Nephron (organoid): ENCODE measurements at regions not wholly inside any gene's neighbourhood (a gene's known extent, or its start where the extent isn't known, plus 50 kb on each side); places are given as distances from the start of the nearest gene placed in this dataset.

Experiments
- H3K27ac Mint-ChIP-seq, 3 experiments: 2 replicates each; pipeline ENCODE4 v1.8.0; 2020; ENCODE audit warnings: mixed read lengths in 3 of 3, mild to moderate bottlenecking in 2 of 3, moderate library complexity in 1 of 3
- H3K27me3 Mint-ChIP-seq: 2 replicates; pipeline ENCODE4 v1.8.0; 2021; ENCODE audit warnings: low read depth, mild to moderate bottlenecking, moderate library complexity, mixed read lengths
- H3K36me3 Mint-ChIP-seq: 2 replicates; pipeline ENCODE4 v1.8.0; 2020; ENCODE audit warnings: low read depth, mixed read lengths
- H3K4me1 Mint-ChIP-seq: 2 replicates; pipeline ENCODE4 v1.8.0; 2020; ENCODE audit warnings: mixed read lengths
- H3K4me3 Mint-ChIP-seq, 3 experiments: 2 replicates each; pipeline ENCODE4 v1.8.0; 2020; ENCODE audit warnings: mild to moderate bottlenecking in 3 of 3, mixed read lengths in 3 of 3, moderate library complexity in 2 of 3
- H3K9me3 Mint-ChIP-seq: 2 replicates; pipeline ENCODE4 v1.8.0; 2020; ENCODE audit warnings: mixed read lengths
- CTCF ChIP-seq, 3 experiments: fragments of 200-600 bp; sonication (generic); IDR thresholded peaks; one replicate each; pipeline ENCODE4 v1.5.0; 2021; ENCODE audit warnings: antibody characterized with exemption in 3 of 3; ENCODE audit not compliant: unreplicated experiment in 3 of 3

- H3K27ac Mint-ChIP-seq, result no peak overlapping the region
- no peaks in the 10 kb centered on the region for H3K9me3 Mint-ChIP-seq
- H3K36me3 Mint-ChIP-seq, result no peaks in the 10 kb centered on the region
- H3K4me3 Mint-ChIP-seq, result no peak overlapping the region
- H3K4me1 Mint-ChIP-seq, result no peaks in the 10 kb centered on the region
- TF ChIP-seq CTCF (IDR thresholded peaks at IDR 0.05; ENCODE audit: unreplicated experiment in 3 of 3), result no peak
- H3K27me3 Mint-ChIP-seq, result peaks cover 36% of the 10 kb centered on the region
Measured at GRCh38 chr5:2410451-2410850, 341.0 kb downstream of the IRX2 start.

- Mint-ChIP-seq H3K9me3 (peaks cover 5% of the 10 kb centered on the region), H3K4me1 (no peaks in the 10 kb centered on the region), H3K27ac (no peak overlapping the region), H3K27me3 (peaks cover 5% of the 10 kb centered on the region), H3K36me3 (no peaks in the 10 kb centered on the region), H3K4me3 (no peak overlapping the region)
- no peak for TF ChIP-seq CTCF (IDR thresholded peaks at IDR 0.05; ENCODE audit: unreplicated experiment in 3 of 3)
Measured at GRCh38 chr5:2403296-2403695, 348.2 kb downstream of the IRX2 start.

DNA sequence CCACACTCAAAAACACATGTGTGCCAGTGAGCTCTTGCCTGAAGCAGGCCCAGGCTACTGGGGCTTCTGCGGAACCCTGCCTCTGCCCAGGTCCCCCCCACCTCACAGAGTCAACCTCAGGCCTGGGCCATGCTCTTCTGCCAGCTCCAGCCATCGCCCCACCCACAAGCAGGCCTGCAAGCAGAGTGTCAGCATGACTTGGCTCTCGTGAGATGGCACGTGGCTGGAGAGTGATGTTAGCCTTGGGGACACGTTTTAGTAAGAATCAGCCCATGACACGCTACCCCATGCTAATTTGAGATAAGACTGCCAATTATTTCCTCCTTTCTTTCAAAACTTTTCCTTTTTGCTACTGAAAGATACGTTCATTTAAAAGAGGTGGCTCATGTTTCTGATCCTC, 351.7 kb downstream of the IRX2 start:
- no peak overlapping the region for H3K27ac Mint-ChIP-seq
- TF ChIP-seq CTCF (IDR thresholded peaks at IDR 0.05; ENCODE audit: unreplicated experiment in 3 of 3), result no peak
- H3K4me1 Mint-ChIP-seq, result no peaks in the 10 kb centered on the region
- no peaks in the 10 kb centered on the region for H3K36me3 Mint-ChIP-seq
- H3K27me3 Mint-ChIP-seq, result peaks cover 9% of the 10 kb centered on the region
- no peak overlapping the region for H3K4me3 Mint-ChIP-seq
- peaks cover 5% of the 10 kb centered on the region for H3K9me3 Mint-ChIP-seq

DNA sequence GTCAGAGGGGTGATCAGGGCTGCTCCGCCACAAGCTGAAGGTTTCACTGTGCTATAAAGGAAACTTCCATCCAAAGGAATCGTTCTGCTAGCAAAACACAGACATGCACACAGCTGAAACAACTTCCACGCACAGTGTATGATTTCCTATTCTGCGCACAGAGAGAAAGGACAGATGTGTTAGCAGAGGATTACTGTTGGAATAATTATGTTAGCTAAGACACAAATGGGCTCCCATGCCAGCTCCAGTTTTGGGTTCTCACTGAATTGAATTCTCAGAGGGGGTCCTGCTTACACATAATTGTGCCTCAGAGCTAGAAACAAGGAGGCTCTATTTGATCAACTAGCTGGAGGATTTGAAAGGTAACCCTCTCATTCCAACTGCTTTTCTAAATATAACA, 352.4 kb downstream of the IRX2 start:
- TF ChIP-seq CTCF (IDR thresholded peaks at IDR 0.05; ENCODE audit: unreplicated experiment in 3 of 3), result no peak
- no peak overlapping the region for H3K27ac Mint-ChIP-seq
- H3K4me1 Mint-ChIP-seq, result no peaks in the 10 kb centered on the region
- H3K27me3 Mint-ChIP-seq, result peaks cover 13% of the 10 kb centered on the region
- H3K36me3 Mint-ChIP-seq, result no peaks in the 10 kb centered on the region
- H3K4me3 Mint-ChIP-seq, result no peak overlapping the region
- H3K9me3 Mint-ChIP-seq, result peaks cover 5% of the 10 kb centered on the region

DNA sequence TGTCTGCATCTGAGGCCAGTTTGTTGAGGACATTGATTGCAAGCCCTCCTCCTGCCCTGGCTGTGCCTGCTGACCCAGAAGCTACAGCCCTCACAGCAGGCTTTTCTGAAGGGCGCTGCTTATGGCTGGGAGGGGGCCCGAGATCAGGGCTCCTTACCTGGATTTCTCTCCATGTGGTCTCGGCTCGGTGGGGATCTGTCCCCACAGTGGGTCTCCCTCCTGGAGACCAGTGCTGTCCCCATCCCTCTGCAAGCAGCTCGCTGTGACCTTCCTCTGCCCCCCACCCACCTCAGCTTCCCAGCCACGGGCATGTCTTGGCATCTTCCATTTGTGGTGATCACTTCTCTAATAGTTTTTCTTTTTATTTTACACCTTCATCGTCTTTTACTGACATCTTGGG, 357.9 kb downstream of the IRX2 start:
- peaks cover 43% of the 10 kb centered on the region for H3K27me3 Mint-ChIP-seq
- no peak overlapping the region for H3K4me3 Mint-ChIP-seq
- no peak for TF ChIP-seq CTCF (IDR thresholded peaks at IDR 0.05; ENCODE audit: unreplicated experiment in 3 of 3)
- H3K36me3 Mint-ChIP-seq, result no peaks in the 10 kb centered on the region
- no peak overlapping the region for H3K27ac Mint-ChIP-seq
- H3K9me3 Mint-ChIP-seq, result no peaks in the 10 kb centered on the region
- H3K4me1 Mint-ChIP-seq, result peaks cover under 1% of the 10 kb centered on the region

- Mint-ChIP-seq H3K27ac (no peak overlapping the region), H3K27me3 (peaks cover 50% of the 10 kb centered on the region), H3K4me1 (peaks cover 4% of the 10 kb centered on the region), H3K4me3 (no peak overlapping the region), H3K36me3 (no peaks in the 10 kb centered on the region), H3K9me3 (no peaks in the 10 kb centered on the region)
- no peak for TF ChIP-seq CTCF (IDR thresholded peaks at IDR 0.05; ENCODE audit: unreplicated experiment in 3 of 3)
Measured at GRCh38 chr5:2391566-2391965, 359.9 kb downstream of the IRX2 start.
